HuH-7 (cell line): ENCODE measurements at regions not wholly inside any gene's neighbourhood (a gene's known extent, or its start where the extent isn't known, plus 50 kb on each side); places are given as distances from the start of the nearest gene placed in this dataset.
"Not testable (repeated sequence)": the region's sequence is repeated elsewhere in the genome, so short reads cannot be mapped to it uniquely, and the experiment has no call there.

Experiments
- DNase-seq: peaks from one replicate; pipeline ENCODE4 v3.0.0; 2011; ENCODE audit warnings: low spot score

- no peak for DNase-seq
These were observed 349.4 kb downstream of the RFC3 start for GRCh38 chr13:34167347-34167746.

- no peak for DNase-seq
These were observed 354.1 kb downstream of the RFC3 start for GRCh38 chr13:34172048-34172447.

GRCh38 chr13:34174671-34175145 is 356.8 kb downstream of the RFC3 start:
- DNase-seq, result no peak

- no peak for DNase-seq
These were observed 357.6 kb downstream of the RFC3 start for GRCh38 chr13:34175551-34175950.

GRCh38 chr13:34176633-34177032 is 358.7 kb downstream of the RFC3 start:
- no peak for DNase-seq

- DNase-seq, result no peak
These were observed 361.5 kb downstream of the RFC3 start for GRCh38 chr13:34179481-34179880.

- no peak for DNase-seq
These were observed 362.0 kb downstream of the RFC3 start for GRCh38 chr13:34179927-34180326.

- not testable (repeated sequence) for DNase-seq
These were observed 363.3 kb downstream of the RFC3 start for GRCh38 chr13:34181256-34181655.

GRCh38 chr13:34189946-34190345 is 372.0 kb downstream of the RFC3 start:
- no peak for DNase-seq

- DNase-seq, result peak; percentile 16
These were observed 383.3 kb downstream of the RFC3 start for GRCh38 chr13:34201050-34201913.

- DNase-seq, result no peak
These were observed 389.4 kb downstream of the RFC3 start for GRCh38 chr13:34207334-34207733.

- DNase-seq, result no peak
These were observed 389.9 kb downstream of the RFC3 start for GRCh38 chr13:34207872-34208271.

- no peak for DNase-seq
These were observed 390.4 kb downstream of the RFC3 start for GRCh38 chr13:34208336-34208735.

- no peak for DNase-seq
These were observed 392.4 kb downstream of the RFC3 start for GRCh38 chr13:34210341-34210740.

GRCh38 chr13:34214686-34215085 is 396.7 kb downstream of the RFC3 start:
- no peak for DNase-seq

- DNase-seq, result no peak
These were observed 398.3 kb downstream of the RFC3 start for GRCh38 chr13:34216256-34216655.

GRCh38 chr13:34217343-34218025 is 399.5 kb downstream of the RFC3 start:
- DNase-seq, result peak; percentile 8

- DNase-seq, result no peak
These were observed 406.0 kb downstream of the RFC3 start for GRCh38 chr13:34223984-34224383.

GRCh38 chr13:34224877-34225276 is 406.9 kb downstream of the RFC3 start:
- DNase-seq, result no peak

GRCh38 chr13:34230271-34230670 is 412.3 kb downstream of the RFC3 start:
- DNase-seq, result no peak

GRCh38 chr13:34241332-34241731 is 423.4 kb downstream of the RFC3 start:
- DNase-seq, result no peak

GRCh38 chr13:34243403-34243802 is 425.5 kb downstream of the RFC3 start:
- no peak for DNase-seq

- no peak for DNase-seq
These were observed 428.6 kb downstream of the RFC3 start for GRCh38 chr13:34246511-34246910.
